ENCODE measurements at regions not wholly inside any gene's neighbourhood (a gene's known extent, or its start where the extent isn't known, plus 50 kb on each side); places are given as distances from the start of the nearest gene placed in this dataset.
A peak's percentile ranks its signal among the peaks of the same experiment; 100 is the strongest.
"Not testable (repeated sequence)": the region's sequence is repeated elsewhere in the genome, so short reads cannot be mapped to it uniquely, and the experiment has no call there.

DNA sequence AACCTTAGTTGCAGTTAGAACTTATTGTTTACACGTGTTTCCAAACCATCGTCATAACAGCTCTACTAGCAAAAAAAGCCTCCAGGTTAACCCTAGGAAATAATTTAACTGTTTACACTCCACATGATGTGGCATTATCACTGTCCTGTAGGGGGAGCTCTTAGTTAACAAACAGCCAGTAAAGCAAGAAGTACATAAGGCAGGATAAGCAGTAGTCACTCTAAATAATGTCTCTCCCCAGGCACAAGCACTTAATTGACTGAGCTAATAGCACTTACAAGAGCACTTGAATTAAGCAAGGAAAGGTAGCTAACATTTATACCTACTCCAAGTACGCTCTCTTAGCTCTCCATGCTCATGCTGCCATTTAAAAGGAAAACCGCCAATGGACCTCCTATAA is 65.2 kb downstream of the CYP4A11 start:
- TF ChIP-seq, protein P1, sequence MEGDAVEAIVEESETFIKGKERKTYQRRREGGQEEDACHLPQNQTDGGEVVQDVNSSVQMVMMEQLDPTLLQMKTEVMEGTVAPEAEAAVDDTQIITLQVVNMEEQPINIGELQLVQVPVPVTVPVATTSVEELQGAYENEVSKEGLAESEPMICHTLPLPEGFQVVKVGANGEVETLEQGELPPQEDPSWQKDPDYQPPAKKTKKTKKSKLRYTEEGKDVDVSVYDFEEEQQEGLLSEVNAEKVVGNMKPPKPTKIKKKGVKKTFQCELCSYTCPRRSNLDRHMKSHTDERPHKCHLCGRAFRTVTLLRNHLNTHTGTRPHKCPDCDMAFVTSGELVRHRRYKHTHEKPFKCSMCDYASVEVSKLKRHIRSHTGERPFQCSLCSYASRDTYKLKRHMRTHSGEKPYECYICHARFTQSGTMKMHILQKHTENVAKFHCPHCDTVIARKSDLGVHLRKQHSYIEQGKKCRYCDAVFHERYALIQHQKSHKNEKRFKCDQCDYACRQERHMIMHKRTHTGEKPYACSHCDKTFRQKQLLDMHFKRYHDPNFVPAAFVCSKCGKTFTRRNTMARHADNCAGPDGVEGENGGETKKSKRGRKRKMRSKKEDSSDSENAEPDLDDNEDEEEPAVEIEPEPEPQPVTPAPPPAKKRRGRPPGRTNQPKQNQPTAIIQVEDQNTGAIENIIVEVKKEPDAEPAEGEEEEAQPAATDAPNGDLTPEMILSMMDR (optimal IDR thresholded peaks at IDR 0.05 in 1 of 3, IDR thresholded peaks at IDR 0.05 in 1 of 3, conservative IDR thresholded peaks at IDR 0.05 in 1 of 3; ENCODE audit: extremely low read depth in 1 of 3, insufficient read depth in 2 of 3, low read length in 3 of 3): peak in 1 of 3 experiments; percentile 24
- not testable (repeated sequence) for TF ChIP-seq EZH2 (IDR thresholded peaks at IDR 0.05; ENCODE audit: low read length)

Measured in keratinocyte (primary cell).